ENCODE measurements at regions not wholly inside any gene's neighbourhood (a gene's known extent, or its start where the extent isn't known, plus 50 kb on each side); places are given as distances from the start of the nearest gene placed in this dataset.

DNA sequence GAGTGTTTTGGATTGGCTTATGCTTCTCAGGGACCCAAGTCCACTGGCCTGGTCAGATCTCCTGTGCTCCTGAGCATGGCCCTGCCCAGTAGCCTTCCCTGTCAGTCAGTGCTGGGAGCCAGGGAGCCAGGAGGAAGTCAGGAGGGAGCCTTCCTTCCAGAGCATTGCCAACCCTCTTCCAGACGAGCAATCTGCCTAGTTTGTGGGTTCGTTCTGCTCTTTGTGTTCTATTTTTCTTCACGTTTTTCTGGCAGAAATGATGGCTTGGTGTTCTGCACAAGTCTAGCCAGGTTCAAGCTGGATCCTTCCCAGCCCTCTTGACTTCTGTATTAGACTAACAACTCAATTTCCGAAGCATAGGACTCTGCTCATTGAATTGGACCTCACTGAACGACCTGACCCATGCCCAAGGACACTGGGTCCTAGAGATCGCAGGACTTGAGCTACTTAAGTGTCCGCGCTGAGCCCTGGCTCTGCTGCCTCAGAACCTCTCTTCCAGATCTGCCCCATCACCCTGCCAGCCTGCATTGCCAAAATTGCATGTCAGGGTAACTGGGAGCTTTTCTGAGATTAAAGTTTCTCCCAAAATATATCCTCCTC lies 76.2 kb upstream of the MPP7 start:
- TF ChIP-seq, protein P1, sequence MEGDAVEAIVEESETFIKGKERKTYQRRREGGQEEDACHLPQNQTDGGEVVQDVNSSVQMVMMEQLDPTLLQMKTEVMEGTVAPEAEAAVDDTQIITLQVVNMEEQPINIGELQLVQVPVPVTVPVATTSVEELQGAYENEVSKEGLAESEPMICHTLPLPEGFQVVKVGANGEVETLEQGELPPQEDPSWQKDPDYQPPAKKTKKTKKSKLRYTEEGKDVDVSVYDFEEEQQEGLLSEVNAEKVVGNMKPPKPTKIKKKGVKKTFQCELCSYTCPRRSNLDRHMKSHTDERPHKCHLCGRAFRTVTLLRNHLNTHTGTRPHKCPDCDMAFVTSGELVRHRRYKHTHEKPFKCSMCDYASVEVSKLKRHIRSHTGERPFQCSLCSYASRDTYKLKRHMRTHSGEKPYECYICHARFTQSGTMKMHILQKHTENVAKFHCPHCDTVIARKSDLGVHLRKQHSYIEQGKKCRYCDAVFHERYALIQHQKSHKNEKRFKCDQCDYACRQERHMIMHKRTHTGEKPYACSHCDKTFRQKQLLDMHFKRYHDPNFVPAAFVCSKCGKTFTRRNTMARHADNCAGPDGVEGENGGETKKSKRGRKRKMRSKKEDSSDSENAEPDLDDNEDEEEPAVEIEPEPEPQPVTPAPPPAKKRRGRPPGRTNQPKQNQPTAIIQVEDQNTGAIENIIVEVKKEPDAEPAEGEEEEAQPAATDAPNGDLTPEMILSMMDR (IDR thresholded peaks at IDR 0.05): no peak
- TF ChIP-seq ZFX (IDR thresholded peaks at IDR 0.05; ENCODE audit: borderline replicate concordance): no peak

All from 22Rv1 (cell line).